Activated naive CD4-positive, alpha-beta T cell treated with anti-CD3 and anti-CD28 coated beads, Interleukin-2, amount 10 ng/mL, durations not matched to agents 7 days and 5 days (primary cell): ENCODE measurements at regions not wholly inside any gene's neighbourhood (a gene's known extent, or its start where the extent isn't known, plus 50 kb on each side); places are given as distances from the start of the nearest gene placed in this dataset.
"Not testable (repeated sequence)": the region's sequence is repeated elsewhere in the genome, so short reads cannot be mapped to it uniquely, and the experiment has no call there.

ENCODE experiments used
- CTCF ChIA-PET: fragments of 350-600 bp; sonication (Branson Sonifier 250); formaldehyde crosslinking; loops from one replicate; lab custom pipeline; 2021; ENCODE audit warnings: antibody characterized with exemption; lab: Charles Lee
- DNase-seq: peaks from one replicate; pipeline ENCODE4 v3.0.0-alpha.2; 2020
- H3K27ac Mint-ChIP-seq: one replicate; pipeline ENCODE4 v1.8.0; 2021; ENCODE audit warnings: mild to moderate bottlenecking, moderate library complexity, mixed read lengths
- H3K27me3 Mint-ChIP-seq: one replicate; pipeline ENCODE4 v1.8.0; 2021; ENCODE audit warnings: mild to moderate bottlenecking, mixed read lengths
- H3K36me3 Mint-ChIP-seq: one replicate; pipeline ENCODE4 v1.8.0; 2021; ENCODE audit warnings: mixed read lengths
- H3K4me1 Mint-ChIP-seq: one replicate; pipeline ENCODE4 v1.8.0; 2021; ENCODE audit warnings: mixed read lengths
- H3K4me3 Mint-ChIP-seq: one replicate; pipeline ENCODE4 v1.8.0; 2021; ENCODE audit warnings: mild to moderate bottlenecking, moderate library complexity, mixed read lengths
- H3K9me3 Mint-ChIP-seq: one replicate; pipeline ENCODE4 v1.8.0; 2021; ENCODE audit warnings: mixed read lengths

GRCh38 chr6:17182961-17183360 lies 81.1 kb downstream of the STMND1 start:
- Mint-ChIP-seq H3K36me3 (no peaks in the 10 kb centered on the region), H3K9me3 (no peaks in the 10 kb centered on the region), H3K4me1 (no peaks in the 10 kb centered on the region), H3K27ac (no peak overlapping the region), H3K4me3 (no peak overlapping the region), H3K27me3 (no peaks in the 10 kb centered on the region)
- CTCF ChIA-PET: no interaction called here
- no peak for DNase-seq

DNA sequence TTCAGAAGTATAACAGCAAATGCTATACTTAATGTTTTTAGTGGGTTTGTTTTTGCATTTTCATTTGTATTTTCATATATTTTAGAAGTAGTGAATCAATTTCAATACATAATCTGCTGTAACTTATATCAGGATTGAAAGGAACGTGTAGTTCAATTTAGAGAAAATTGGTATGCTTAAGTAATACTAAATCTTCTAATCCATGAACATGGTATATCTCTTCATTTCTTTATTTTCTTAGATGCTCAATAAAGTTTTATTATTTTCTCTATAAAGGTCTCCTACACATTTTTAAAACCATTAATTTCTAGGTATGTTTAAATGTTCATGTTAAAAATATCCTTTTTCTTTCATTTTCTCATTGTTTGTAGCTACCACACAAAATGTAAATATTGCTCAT lies 85.1 kb downstream of the STMND1 start:
- H3K27ac Mint-ChIP-seq: no peak overlapping the region
- H3K9me3 Mint-ChIP-seq: no peaks in the 10 kb centered on the region
- CTCF ChIA-PET: no interaction called here

DNA sequence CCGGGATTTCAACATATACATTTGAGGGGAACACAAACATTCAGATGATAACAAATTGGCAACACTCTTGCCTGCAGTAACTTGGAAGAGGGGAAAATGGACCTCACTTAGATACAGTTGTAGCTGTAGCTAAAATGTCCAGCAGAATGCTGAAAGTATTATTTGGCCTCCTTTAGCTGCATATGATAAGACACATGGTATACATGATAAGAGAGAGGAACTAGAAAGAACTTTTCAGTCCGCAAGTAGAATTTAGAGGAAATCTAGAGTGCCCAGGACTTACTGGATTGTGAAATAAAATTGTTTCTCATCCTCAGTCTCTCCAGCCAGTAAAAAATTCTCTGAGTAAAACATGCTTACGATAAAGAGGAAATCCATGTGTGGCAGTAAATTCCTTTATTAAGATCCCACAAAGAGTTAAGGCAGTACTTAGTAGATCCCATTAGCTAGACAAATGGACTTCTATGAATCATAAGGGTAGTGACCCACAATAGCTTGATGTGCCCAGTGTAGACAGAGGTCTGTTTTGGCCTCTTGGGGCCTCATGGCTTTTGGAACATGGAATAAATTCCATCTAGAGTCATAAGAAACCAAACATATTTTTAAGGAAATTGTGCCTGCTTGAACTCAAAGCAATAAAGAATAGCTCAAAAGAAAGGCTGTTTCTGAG lies 87.9 kb upstream of the RBM24 start:
- CTCF ChIA-PET: no interaction called here
- no peak for DNase-seq
- H3K9me3 Mint-ChIP-seq: no peaks in the 10 kb centered on the region
- no peak overlapping the region for H3K4me3 Mint-ChIP-seq
- H3K27ac Mint-ChIP-seq: no peak overlapping the region
- H3K36me3 Mint-ChIP-seq: no peaks in the 10 kb centered on the region
- no peaks in the 10 kb centered on the region for H3K4me1 Mint-ChIP-seq
- no peaks in the 10 kb centered on the region for H3K27me3 Mint-ChIP-seq

More for the DNA sequence above, 85.1 kb downstream of the STMND1 start:
- Mint-ChIP-seq H3K36me3 (no peaks in the 10 kb centered on the region), H3K4me1 (no peaks in the 10 kb centered on the region), H3K4me3 (no peak overlapping the region), H3K27me3 (no peaks in the 10 kb centered on the region)
- no peak for DNase-seq

GRCh38 chr6:17197607-17198006 lies 83.6 kb upstream of the RBM24 start:
- Mint-ChIP-seq H3K4me1 (no peaks in the 10 kb centered on the region), H3K9me3 (no peaks in the 10 kb centered on the region)

GRCh38 chr6:17200395-17200794 lies 80.8 kb upstream of the RBM24 start:
- DNase-seq: no peak
- Mint-ChIP-seq H3K4me3 (no peak overlapping the region), H3K36me3 (no peaks in the 10 kb centered on the region), H3K27me3 (no peaks in the 10 kb centered on the region), H3K9me3 (peaks cover under 1% of the 10 kb centered on the region), H3K4me1 (no peaks in the 10 kb centered on the region), H3K27ac (no peak overlapping the region)
- CTCF ChIA-PET: no interaction called here

More at GRCh38 chr6:17197607-17198006, 83.6 kb upstream of the RBM24 start:
- no peak for DNase-seq
- CTCF ChIA-PET: no interaction called here
- H3K36me3 Mint-ChIP-seq: no peaks in the 10 kb centered on the region
- no peaks in the 10 kb centered on the region for H3K27me3 Mint-ChIP-seq
- H3K4me3 Mint-ChIP-seq: no peak overlapping the region
- no peak overlapping the region for H3K27ac Mint-ChIP-seq

DNA sequence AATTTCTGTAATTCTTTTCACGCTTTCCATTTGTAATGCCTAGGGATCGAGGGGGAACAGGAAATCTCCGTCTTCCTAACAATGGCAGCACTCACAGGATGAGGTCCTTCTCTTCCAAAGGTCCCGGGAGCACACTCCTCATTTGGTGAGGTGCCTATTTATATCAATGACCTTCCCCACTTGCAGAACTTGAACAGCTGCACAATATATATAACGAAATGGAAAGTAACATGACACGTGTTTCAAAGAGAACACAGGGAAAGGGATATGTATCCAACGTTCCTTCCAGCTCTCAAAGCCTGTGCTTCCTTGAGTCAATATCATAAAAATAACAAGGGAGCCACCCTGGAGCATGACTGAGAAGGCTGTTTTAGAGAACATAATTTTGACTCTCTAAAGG lies 78.6 kb upstream of the RBM24 start:
- Mint-ChIP-seq H3K9me3 (peaks cover 5% of the 10 kb centered on the region), H3K27me3 (no peaks in the 10 kb centered on the region), H3K27ac (no peak overlapping the region), H3K36me3 (no peaks in the 10 kb centered on the region), H3K4me3 (no peak overlapping the region), H3K4me1 (no peaks in the 10 kb centered on the region)
- CTCF ChIA-PET: no interaction called here
- DNase-seq: no peak

DNA sequence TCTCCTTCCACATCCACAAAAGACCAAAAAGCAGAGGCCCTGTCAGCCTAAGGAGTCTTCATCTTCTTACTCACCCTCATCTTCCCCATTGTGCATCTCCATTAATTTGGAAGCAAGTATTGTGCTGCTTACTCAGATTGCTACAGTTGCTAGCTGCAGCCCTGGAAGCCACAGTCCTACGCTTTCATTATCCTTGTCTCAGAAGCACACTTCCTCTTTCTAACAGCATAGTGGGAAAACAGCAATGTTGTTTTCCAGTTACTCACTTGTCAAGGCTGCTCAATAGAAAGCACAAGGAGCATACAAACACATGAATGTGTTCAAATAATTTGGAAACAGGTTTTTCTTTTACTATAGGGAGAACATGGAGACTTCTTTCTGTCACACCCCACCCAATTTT lies 76.6 kb upstream of the RBM24 start:
- no peaks in the 10 kb centered on the region for H3K36me3 Mint-ChIP-seq
- no peak overlapping the region for H3K4me3 Mint-ChIP-seq
- H3K9me3 Mint-ChIP-seq: peaks cover 5% of the 10 kb centered on the region
- no peak for DNase-seq
- no peaks in the 10 kb centered on the region for H3K27me3 Mint-ChIP-seq
- CTCF ChIA-PET: no interaction called here
- no peak overlapping the region for H3K27ac Mint-ChIP-seq
- no peaks in the 10 kb centered on the region for H3K4me1 Mint-ChIP-seq

DNA sequence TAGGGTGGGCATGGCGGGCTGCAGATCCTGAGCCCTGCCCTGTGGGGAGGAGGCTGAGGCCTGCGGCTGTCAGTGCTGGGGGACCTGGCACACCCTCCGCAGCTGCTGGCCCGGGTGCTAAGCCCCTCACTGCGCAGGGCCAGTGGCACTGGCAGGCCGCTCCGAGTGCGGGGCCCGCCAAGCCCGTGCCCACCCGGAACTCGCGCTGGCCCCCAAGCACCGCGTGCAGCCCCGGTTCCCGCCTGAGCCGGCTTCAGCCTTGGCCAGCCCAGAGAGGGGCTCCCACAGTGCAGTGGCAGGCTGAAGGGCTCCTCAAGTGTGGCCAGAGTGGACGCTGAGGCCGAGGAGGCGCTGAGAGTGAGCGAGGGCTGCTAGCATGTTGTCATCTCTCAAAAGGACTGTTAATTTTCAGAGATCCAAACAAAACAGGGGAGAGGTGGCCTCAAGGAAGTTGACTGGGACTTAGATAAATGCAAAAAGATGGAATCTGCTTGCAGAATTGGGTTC lies 74.5 kb upstream of the RBM24 start:
- CTCF ChIA-PET: interaction anchor here (1.2 kb wide), 1 partner anchor 377 kb away, joined by 4 read pairs; no protein-coding TSS in a partner anchor
- no peak overlapping the region for H3K4me3 Mint-ChIP-seq
- no peak for DNase-seq
- H3K36me3 Mint-ChIP-seq: no peaks in the 10 kb centered on the region
- no peaks in the 10 kb centered on the region for H3K27me3 Mint-ChIP-seq
- H3K4me1 Mint-ChIP-seq: no peaks in the 10 kb centered on the region
- no peak overlapping the region for H3K27ac Mint-ChIP-seq
- H3K9me3 Mint-ChIP-seq: peaks cover 5% of the 10 kb centered on the region

- H3K4me1 Mint-ChIP-seq: no peaks in the 10 kb centered on the region
- no peak for DNase-seq
- H3K9me3 Mint-ChIP-seq: peaks cover 5% of the 10 kb centered on the region
- H3K4me3 Mint-ChIP-seq: no peak overlapping the region
- CTCF ChIA-PET: interaction anchor here (1.2 kb wide), 1 partner anchor 377 kb away, joined by 4 read pairs; no protein-coding TSS in a partner anchor
- no peak overlapping the region for H3K27ac Mint-ChIP-seq
- no peaks in the 10 kb centered on the region for H3K27me3 Mint-ChIP-seq
- H3K36me3 Mint-ChIP-seq: no peaks in the 10 kb centered on the region
Measured at GRCh38 chr6:17207281-17207680, 73.9 kb upstream of the RBM24 start.

GRCh38 chr6:17210683-17211082 lies 70.5 kb upstream of the RBM24 start:
- no peaks in the 10 kb centered on the region for H3K4me1 Mint-ChIP-seq
- H3K4me3 Mint-ChIP-seq: no peak overlapping the region
- no peaks in the 10 kb centered on the region for H3K36me3 Mint-ChIP-seq
- no peak for DNase-seq
- no peaks in the 10 kb centered on the region for H3K27me3 Mint-ChIP-seq
- CTCF ChIA-PET: no interaction called here
- H3K9me3 Mint-ChIP-seq: peaks cover 2% of the 10 kb centered on the region
- no peak overlapping the region for H3K27ac Mint-ChIP-seq

DNA sequence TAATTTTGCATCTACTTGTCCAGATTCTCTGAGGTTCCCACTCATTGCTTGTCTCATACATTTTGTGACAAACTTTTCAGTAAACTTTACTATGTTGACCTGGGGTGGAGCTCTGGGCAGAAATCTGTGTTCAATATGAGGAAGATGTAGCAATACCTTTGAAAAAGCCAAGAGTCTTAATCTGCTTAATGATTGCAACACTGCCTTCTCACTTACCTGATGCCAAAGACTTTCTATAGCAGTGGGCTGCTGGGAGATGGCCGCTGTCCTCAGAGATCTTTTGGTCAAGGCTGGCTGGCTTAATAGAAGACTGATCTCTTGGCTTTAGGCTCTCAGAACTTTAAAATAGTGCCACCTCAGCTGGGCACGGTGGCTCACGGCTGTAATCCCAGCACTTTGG lies 70.1 kb upstream of the RBM24 start:
- H3K27me3 Mint-ChIP-seq: no peaks in the 10 kb centered on the region
- no peaks in the 10 kb centered on the region for H3K9me3 Mint-ChIP-seq
- no peak overlapping the region for H3K4me3 Mint-ChIP-seq
- no peak overlapping the region for H3K27ac Mint-ChIP-seq
- DNase-seq: no peak
- no peaks in the 10 kb centered on the region for H3K36me3 Mint-ChIP-seq
- no peaks in the 10 kb centered on the region for H3K4me1 Mint-ChIP-seq
- CTCF ChIA-PET: no interaction called here

- CTCF ChIA-PET: no interaction called here
- no peaks in the 10 kb centered on the region for H3K36me3 Mint-ChIP-seq
- DNase-seq: no peak
- H3K4me1 Mint-ChIP-seq: no peaks in the 10 kb centered on the region
- no peaks in the 10 kb centered on the region for H3K9me3 Mint-ChIP-seq
- H3K27me3 Mint-ChIP-seq: no peaks in the 10 kb centered on the region
- no peak overlapping the region for H3K4me3 Mint-ChIP-seq
- no peak overlapping the region for H3K27ac Mint-ChIP-seq
Measured at GRCh38 chr6:17212546-17213371, 68.4 kb upstream of the RBM24 start.

DNA sequence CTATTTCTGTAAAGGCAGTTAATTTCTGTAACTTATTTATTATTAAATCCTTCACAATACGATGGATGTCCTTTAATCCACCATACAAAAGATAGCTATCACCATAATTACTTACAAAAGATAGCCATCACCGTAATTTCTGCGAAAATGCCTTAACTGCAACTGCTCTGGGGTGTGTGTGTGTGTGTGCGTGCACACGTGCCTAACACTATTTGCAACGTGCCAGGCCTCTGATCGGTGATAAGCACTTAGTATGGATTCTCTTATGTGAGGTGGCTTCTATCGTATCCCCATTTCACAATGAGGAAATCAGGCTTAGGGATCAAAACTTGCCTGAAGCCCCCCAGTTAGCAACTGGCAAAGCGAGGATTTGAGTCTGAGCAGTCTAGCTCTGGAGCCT lies 67.1 kb upstream of the RBM24 start:
- Mint-ChIP-seq H3K9me3 (no peaks in the 10 kb centered on the region), H3K27ac (no peak overlapping the region), H3K4me3 (no peak overlapping the region), H3K36me3 (no peaks in the 10 kb centered on the region), H3K4me1 (no peaks in the 10 kb centered on the region), H3K27me3 (no peaks in the 10 kb centered on the region)
- DNase-seq: no peak
- CTCF ChIA-PET: no interaction called here

GRCh38 chr6:17216972-17217371 lies 64.2 kb upstream of the RBM24 start:
- CTCF ChIA-PET, H3K4me1 Mint-ChIP-seq, H3K36me3 Mint-ChIP-seq, H3K27me3 Mint-ChIP-seq, H3K4me3 Mint-ChIP-seq, H3K27ac Mint-ChIP-seq, DNase-seq, H3K9me3 Mint-ChIP-seq: not testable (repeated sequence)
